HG02852 (cell line): ENCODE measurements at regions not wholly inside any gene's neighbourhood (a gene's known extent, or its start where the extent isn't known, plus 50 kb on each side); places are given as distances from the start of the nearest gene placed in this dataset.
"Not testable (repeated sequence)": the region's sequence is repeated elsewhere in the genome, so short reads cannot be mapped to it uniquely, and the experiment has no call there.

ENCODE experiments used
- ATAC-seq: cut with Tn5 transposase; IDR thresholded peaks from one replicate; pipeline ENCODE4 v1.9.1; 2021; ENCODE audit warnings: mild to moderate bottlenecking, moderate library complexity; ENCODE audit not compliant: unreplicated experiment

DNA sequence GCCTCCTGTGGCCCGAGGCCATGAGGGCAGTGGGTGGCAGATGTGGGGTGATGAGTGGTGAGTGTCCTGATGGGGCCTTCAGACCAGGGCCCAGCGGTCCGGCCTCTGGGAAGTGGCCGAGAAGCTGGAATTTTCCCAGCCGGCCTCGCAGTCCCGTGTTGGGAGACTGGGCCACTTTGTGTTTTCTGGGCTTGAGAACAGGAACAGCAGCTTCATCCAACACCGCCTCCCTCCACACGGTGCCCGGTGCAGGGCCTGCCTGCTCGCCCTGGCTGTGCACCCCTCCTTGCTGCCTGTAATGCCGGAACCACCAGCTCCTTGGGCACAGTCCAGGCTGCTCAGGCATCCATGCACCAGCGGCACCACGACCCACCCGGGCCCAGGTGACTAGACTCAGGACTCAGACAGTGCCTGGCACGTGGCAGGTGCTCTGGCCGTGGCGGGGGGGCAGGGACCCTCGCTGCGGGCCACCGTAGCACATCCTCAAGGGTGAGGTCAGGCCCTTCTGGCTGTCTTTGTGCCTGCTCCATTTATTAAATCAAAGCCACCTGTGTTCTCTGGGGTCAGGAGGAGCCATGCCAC, 194.7 kb downstream of the BANP start:
- not testable (repeated sequence) for ATAC-seq

DNA sequence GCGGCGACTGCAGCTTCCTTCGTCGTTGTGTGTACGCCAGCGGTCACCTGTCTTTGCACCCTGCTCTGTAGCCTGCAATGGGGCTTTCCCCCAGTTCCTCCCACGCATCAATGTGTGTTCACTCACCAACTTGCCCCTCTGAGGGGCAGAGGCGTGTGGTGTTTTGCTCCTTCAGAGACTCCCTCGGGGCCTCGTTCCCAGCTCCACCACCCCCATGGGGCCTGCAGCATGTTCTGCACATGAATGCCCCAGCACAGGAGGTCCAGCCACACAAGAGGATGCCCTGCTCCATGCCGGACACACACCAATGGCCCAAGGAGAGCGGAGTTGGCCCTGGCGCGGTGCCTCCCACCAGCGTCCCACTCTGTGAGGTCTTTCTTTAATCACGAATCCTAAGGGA, 196.8 kb downstream of the BANP start:
- ATAC-seq = not testable (repeated sequence)

DNA sequence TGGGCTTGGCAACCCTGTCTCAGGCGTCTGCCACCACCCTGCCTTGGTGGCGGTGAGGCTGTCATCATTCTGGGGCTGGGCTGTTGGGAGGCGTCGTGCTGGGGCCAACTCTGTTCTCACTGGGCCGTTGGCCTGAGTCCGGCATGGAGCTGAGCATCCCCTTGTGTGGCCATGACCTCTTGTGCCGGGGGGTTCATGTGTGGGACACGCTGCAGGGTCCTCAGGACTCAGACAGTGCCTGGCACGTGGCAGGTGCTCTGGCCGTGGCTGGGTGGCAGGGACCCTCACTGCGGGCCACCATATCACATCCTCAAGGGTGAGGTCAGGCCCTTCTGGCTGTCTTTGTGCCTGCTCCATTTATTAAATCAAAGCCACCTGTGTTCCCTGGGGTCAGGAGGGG, 197.4 kb downstream of the BANP start:
- not testable (repeated sequence) for ATAC-seq

DNA sequence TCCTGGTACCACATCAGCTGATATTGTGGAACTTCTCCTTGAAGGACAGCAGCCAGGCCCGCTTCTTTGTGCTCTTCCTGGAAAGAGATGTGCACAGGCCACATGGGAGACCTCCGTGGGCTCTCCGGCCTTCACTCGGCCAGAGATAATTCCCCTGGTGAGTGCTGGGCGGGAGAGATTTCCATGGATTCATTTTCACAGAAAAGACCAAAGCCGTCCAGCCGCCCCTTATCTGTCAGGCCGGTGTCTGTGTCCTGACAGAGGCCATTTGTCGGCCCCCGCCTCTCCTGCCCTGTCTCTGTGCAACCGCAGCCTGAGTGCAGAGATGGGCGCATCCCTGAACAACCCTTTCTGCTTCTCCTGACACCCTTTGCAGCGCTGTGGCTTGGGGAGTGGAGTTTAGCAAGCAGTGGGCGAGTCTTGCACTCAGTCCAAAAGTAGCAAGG, 197.9 kb downstream of the BANP start:
- not testable (repeated sequence) for ATAC-seq

DNA sequence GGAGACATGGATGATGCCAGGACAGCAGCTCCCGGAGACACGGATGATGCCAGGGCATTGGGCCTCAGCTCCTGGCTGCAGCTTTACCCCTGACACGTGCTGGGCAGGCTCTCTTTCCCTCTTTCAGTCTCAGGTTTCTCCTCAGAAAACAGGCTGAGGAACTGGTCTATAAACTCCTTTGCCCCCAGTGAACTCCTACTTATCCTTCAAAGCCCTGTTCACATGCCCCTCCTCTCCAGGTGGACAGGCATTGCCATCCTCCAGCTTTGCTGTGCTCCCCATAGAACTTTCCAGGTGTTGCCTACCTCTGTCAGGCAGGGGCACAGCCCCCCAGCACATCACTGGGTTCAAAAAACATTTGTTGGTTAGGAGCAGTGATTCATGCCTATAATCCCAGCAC, 198.4 kb downstream of the BANP start:
- not testable (repeated sequence) for ATAC-seq

DNA sequence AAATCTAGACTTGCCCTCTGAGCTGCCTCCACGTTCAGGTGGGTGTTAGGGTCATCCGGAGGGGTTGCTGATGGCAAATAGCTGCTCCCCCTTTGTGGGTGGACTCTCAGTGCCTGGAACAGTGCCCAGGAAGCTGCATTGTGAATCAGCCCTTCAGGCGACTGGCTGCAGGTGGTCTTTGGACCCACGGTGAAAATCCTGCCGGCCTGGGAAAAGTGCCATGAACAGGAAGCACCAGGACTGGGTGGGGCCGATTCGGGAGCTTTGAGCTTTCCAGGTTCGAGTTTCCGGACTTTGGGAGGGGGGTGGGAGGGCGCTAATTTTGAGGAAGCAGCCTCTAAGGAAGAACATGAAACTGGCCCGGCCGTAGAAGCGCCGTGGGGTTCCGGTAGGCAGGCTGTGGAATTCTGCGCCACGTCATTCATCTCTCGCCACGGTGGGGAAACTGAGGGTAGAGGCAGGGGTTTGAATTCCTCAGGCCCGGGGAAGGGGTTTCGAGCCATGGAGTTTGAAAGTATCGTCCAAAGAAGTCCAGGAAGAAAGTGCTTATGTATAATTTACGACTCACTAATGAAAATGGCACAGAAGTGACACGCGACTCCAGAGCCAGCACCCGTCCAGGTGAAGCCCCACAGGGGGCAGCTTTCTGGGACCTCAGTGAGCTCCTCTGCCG, 199.4 kb downstream of the BANP start:
- not testable (repeated sequence) for ATAC-seq

DNA sequence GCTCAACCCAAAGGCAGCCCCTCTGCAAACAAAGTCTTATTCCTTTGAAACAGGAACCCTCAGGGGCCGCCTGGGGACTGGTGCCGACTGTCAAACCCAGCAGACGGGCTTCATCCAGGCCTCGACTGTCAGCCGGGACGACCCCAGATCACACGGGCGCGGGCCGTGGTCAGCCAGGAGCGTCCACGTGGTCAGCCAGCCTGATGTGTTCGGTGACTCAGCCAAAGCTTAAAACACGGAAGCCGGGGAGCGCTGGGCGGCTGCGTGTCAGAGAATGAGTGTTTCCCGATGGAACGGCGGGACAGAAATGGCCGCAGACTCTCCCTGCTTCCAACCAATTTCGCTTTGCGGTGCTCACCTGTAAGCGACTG, 199.9 kb downstream of the BANP start:
- not testable (repeated sequence) for ATAC-seq

DNA sequence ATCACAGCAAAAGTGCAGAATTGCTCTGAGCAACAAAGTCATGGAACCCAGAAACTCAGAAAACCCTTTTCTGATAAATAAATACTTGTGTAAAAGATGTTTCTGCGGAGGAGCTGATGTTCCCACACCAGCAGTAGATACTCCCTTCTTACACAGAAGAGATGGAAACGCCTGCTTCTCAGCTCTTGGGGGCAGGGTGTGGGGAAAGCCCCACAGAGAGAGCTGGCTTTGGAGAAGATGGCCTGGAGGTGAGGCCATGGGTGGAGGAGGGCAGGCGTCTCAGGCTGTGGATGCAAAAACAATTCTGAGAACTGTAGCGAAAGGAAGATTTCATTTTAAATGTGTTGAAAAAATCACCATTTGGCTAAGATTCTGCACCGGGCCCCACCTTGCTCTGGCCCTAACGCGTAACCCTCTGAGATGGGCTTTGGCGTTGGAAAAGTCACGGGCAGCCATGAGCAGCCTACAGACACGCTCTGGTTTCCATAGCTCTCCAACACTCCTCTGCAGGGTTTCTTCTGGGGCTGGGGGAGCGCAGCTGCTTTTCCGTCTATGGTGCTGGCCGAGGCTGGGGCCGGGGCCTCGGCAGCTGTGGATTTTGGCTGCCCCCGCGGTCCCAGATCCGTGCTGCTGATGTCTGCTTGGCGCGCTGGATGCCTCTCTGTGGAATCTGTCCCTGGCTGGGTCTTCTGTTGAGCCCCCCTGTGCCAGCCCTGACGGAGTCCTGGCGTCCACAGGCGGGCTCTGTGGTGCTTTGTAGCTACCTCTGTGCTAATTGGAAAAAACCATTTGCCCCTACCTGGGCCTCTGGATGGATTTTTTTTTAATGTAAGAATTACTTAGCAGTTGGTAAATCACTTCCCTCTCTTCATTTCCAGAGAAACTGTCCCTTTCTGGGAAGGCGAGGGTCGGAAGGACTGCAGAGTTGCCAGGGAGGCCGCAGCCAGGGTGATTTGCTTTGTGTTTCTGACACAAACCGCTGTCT, 200.9 kb downstream of the BANP start:
- not testable (repeated sequence) for ATAC-seq

DNA sequence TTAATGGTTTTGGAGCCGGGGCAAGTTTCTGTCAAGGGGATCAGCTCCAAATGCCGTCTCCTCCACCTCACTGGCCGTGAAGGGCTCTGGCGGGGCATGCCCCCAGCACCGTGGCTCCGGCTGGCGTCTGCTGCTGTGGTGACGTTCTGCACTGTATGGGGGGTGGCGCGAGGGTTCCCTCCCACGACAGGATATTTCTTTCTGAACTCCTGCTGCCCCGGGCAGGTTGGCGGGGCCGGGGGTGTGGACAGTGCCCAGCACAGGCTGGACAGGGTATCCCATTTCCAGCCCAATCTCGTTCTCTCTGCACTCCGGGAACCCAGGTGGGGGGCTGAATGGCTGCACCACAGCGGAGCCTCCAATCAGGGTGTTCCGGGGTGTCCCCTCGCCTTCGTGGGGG, 201.6 kb downstream of the BANP start:
- ATAC-seq = not testable (repeated sequence)

DNA sequence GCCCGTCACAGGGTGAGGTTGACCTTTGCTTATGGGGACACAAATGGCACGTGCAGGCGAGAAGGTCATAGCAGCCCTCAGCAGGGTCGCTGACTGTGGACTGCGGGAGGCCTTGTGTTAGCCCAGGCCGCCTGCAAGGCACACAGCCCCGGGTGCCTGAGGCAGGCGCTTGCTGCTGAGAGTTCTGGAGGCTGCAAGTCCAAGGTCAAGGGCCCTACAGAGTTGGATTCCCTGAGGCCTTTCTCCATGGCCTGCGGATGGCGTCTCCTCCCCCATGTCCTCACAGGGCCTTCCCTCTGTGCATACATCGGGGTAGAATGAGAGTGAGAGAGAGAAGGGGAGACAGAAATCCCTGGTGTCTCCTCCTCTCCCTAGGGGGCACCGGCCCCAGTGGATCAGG, 202.3 kb downstream of the BANP start:
- ATAC-seq = not testable (repeated sequence)

DNA sequence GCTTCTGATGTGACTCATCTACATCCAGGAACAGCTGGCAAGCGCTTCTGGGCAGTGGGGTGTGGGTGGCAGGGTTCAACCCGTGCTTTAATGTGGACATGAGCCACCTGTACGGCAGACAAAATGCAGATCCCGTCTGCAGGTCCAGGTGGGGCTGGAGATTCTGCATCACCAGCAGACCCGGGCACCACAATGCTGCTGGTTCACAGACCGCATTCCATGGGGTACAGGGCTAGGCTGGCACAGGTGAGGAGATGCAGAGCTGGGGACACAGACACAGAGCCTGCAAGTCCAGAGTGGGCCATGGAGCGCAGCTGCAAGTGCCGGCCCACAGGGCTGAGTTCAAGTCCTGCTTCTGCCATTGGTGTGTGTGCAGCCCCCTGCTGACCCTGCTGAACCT, 203.7 kb downstream of the BANP start:
- not testable (repeated sequence) for ATAC-seq

DNA sequence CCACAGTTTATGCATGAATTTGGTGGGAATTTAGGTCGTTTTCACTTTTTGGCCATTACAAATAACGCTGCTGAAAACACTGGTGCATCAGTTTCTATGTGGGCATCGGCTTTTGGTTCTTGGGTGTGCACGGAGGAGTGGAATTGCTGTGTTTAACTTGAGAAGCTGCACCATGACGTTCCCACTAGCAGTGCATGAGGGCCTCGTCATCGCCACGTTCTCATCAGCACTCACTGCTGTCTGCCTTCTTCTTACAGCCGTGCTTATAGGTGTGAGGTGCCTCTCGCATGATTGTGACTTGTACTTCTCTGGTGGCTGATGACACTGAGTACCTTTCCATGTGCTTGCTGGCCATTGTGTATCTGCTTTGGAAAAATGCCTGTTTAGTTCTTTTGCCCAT, 204.4 kb downstream of the BANP start:
- not testable (repeated sequence) for ATAC-seq

DNA sequence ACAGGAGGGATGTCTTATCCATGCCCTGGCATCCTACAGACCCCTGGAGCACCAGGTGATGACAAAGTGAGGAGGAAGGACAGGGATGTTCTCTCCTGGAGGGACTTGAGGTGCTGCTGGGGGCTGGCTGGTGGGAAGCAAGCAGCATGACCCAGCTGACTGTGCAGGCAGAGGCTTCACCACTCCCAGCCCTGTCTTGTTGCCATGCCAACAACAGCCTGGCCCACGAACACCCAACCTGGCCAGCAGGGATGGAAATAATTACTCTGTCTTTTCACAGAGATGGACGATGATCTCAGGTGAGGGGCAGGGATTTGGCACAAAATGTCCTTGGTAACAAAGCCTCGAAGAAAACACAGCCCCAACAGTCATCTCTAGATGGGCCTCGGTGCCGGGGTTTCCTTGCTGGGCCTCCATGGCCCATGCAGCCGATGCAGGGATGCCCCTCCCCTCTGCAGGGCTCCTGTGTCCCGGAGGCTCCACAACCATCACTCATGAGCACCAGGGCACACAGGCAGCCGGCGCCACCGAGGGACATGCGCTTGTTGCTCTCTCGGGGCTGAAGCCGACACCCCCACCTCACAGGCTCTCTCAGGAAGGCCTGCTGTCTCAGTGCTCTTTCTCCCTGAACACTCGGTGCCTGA, 205.5 kb downstream of the BANP start:
- not testable (repeated sequence) for ATAC-seq

DNA sequence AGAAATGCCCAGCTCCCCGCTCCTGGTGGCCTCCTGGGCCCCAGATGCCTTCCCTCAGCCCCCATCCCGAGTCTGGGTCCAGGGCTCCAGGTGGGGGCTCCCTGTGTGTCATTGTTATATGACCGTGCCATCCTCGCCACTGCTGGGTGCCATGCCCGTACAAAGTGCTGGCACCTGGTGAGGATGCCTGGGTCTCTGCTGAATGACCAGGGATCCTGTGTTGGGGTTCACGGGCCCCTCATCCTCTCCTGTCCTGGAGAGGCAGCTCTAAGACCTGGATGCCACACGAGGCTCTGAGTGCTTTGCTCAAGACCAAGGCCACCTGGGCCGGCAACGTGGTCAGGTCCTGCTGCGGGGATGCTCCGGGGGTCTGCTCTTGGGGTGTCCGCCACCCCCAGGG, 206.5 kb downstream of the BANP start:
- not testable (repeated sequence) for ATAC-seq

DNA sequence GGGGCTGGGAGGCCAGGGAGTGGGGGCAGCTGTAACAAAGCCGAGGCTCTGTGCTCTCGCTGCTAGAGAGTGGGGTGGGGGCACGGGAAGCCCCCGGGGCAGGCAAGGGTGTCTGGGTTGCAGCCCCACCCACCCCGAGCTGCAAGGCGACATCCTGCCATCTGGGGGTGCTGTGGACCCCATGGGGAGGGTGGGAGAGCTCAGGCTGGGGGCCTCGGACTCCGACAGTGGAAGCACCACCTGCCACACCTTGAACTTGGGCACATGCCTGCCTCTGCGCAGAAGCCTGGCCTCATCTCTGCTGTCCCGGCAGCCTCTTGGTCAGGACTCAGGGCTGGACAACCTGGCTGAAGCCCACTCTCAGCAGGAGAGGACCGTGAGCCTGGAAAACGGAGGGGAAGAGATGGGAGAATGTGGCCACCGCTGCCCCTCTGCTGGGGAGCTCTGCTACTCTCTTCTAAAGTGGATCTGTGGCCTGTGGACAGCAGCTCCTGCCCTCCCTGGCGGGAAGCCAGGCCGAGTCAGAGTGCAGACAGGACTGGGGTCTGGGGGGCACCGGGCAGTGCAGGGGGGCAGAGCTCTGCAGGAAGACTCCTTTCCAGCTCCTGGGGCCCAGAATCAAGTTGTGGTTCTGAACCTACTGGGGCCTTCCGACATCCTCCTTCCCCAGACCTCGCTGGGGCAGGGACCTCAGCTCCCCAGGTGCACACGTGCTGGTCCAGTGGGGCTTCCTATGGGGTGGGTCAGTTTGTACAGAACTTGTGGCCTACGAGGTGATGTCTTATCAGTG, 207.2 kb downstream of the BANP start:
- ATAC-seq = not testable (repeated sequence)

DNA sequence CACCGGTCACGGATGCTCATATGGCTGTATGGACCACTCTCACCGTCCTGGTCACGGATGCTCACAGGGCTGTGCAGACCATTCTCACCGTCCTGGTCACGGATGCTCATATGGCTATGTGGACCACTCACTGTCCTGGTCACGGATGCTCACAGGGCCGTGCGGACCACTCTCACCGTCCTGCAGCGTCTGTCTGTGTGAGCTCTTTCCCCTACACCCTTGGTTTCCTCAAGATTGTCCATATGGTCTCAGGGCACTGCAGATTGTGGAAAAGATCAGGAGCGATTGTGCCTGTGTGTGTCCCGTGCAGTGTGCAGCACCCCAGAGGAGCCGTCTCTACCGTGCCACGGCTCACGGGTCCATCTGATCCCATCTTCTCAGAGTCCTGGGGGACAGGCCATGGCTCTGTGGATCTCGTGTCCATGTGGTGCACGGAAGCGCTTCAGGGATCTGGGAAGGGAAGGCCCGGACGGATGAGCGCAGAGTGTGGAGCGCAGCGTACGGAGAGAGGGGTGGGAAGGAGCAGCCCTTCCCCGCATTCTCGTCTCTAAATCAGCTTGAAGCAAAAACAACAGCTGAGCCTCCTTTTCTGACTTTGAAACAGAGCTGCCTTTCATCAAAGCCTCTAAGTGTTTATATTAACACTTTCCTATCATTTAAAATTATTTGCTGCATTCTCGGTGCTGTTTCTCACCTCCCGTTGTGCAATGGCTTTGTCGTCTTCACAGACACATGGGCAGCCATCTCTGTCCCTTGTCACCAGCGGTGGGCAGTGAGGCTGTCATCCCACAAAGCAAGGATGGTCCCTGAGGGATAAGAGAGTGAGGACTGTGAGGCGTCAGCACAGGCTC, 208.0 kb downstream of the BANP start:
- not testable (repeated sequence) for ATAC-seq

DNA sequence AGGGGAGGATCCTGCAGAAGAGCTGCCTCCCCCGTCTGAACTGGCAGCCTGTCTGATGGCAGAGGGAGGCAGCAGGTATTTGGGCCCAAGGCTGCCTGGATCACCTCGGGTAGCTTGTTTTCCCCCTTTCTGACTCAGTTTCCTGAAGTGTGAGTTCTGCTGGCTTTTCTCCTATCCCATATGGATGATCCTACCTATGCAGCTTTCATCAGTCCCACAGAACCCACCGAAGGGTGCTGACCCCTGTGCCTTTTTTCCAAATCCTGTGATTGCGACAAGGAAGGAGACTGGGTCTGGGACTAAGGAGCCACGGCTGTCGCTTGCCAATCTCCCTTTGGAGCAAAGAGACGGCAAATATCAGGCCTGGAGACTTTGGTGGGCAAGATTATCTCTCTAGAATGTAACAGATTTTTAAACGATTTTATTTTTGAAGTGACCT, 208.7 kb downstream of the BANP start:
- ATAC-seq = not testable (repeated sequence)

DNA sequence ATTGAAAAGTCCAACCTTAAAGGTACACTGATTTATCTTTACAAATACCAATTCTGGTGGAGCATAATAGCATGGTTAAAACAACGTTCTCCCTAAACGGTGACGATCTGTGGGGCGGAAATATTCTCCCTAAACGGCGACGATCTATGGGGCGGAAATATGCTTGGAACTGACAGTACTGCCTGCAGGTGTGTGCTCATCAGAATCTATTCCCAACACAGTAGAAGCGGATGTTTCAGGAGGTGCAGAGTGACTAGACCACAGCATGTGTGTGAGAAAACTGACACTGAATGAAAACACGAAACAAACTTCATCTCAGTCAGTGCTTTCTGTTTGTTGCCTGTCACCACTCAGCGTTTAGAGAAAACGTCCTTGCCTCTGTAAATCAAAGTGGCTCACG, 210.0 kb downstream of the BANP start:
- ATAC-seq = not testable (repeated sequence)

DNA sequence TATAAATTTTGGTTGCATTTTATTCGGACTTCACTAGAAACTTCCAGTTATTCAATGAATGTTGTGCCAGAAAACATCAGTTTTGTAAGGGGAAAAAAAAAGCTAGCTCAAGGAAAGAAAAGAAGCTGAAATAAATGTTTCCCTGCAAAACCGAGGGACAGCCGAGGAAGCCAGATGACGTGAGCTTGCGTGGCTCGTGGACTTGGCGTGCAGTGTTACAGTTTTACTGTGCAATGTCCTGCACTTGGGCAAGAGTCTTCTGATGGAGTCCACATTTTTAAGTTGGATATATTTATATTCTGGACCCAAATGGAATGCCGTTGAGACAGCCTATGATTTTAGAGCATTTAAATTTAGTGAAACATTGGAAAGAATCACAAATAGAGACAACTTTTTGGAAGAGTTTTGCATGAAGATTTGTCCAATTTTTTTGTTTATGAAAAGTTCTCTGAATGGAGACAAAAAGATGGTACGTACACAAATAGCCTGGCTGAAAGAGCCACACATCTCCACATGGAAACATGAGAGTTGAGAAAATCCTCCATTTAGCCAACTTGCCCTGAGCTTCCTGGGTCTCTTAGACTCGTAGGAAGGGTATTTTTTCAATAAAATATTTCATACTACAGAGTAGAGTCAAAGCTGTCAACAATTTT, 210.5 kb downstream of the BANP start:
- not testable (repeated sequence) for ATAC-seq
